Spleen (tissue), 11 donors: ENCODE measurements at regions not wholly inside any gene's neighbourhood (a gene's known extent, or its start where the extent isn't known, plus 50 kb on each side); places are given as distances from the start of the nearest gene placed in this dataset.

Experiments used
- DNase-seq: peaks from one replicate; pipeline ENCODE4 v3.0.0-alpha.2; 2020
- H3K27ac ChIP-seq, 8 donors: fragments of 200-600 bp; sonication (generic) in 7 of 8; 1 replicate in 4 of 8; 2 replicates in 4 of 8; pipeline versions ENCODE4 v1.5.0 to v1.8.0; 2016 to 2021; ENCODE audit warnings: inconsistent platforms in 4 of 8, mild to moderate bottlenecking in 4 of 8, moderate library complexity in 1 of 8
- H3K27me3 ChIP-seq, 7 donors: fragments of 200-600 bp; sonication (generic) in 6 of 7; replicated peaks in 1 of 7; 1 replicate in 4 of 7; 2 replicates in 3 of 7; pipeline versions ENCODE4 v1.5.0 to v1.8.0; 2016 to 2021; ENCODE audit warnings: inconsistent platforms in 3 of 7, mild to moderate bottlenecking in 1 of 7
- H3K36me3 ChIP-seq, 6 donors: fragments of 200-600 bp; sonication (generic) in 5 of 6; 1 replicate in 4 of 6; 2 replicates in 2 of 6; pipeline versions ENCODE4 v1.5.0 to v1.8.0; 2016 to 2021; ENCODE audit warnings: inconsistent platforms in 2 of 6
- H3K4me1 ChIP-seq, 6 donors: fragments of 200-600 bp; sonication (generic) in 5 of 6; 1 replicate in 3 of 6; 2 replicates in 3 of 6; pipeline versions ENCODE4 v1.5.0 to v1.8.0; 2016 to 2021; ENCODE audit warnings: inconsistent platforms in 3 of 6
- H3K4me3 ChIP-seq, 8 donors: fragments of 200-600 bp; sonication (generic) in 7 of 8; 1 replicate in 4 of 8; 2 replicates in 4 of 8; pipeline versions ENCODE4 v1.5.0 to v1.8.0; 2016 to 2021; ENCODE audit warnings: inconsistent platforms in 4 of 8, mild to moderate bottlenecking in 4 of 8, moderate library complexity in 2 of 8
- H3K9me3 ChIP-seq, 8 donors: fragments of 200-600 bp; sonication (generic) in 7 of 8; 1 replicate in 4 of 8; 2 replicates in 4 of 8; pipeline versions ENCODE4 v1.5.0 to v1.8.0; 2016 to 2021; ENCODE audit warnings: inconsistent platforms in 4 of 8
- POLR2A ChIP-seq, 3 donors: fragments of 450-650 bp; IDR thresholded peaks; one replicate each; pipeline ENCODE4 v1.5.1; 2017; ENCODE audit warnings: antibody characterized with exemption in 3 of 3, mild to moderate bottlenecking in 1 of 3
- POLR2AphosphoS5 ChIP-seq, 3 donors: sonication (generic); formaldehyde crosslinking; IDR thresholded peaks; one replicate each; pipeline ENCODE4 v1.5.1; 2017; ENCODE audit warnings: antibody characterized with exemption in 3 of 3
- WGBS, 5 donors: extraction: QIAGEN DNeasy Blood & Tissue Kit in 3 of 5; methylation state at CpG; one replicate each; pipeline versions ENCODE4 v1.1.5 to v1.1.7; 2013 to 2018; 5-methylcytosine and 5-hydroxymethylcytosine counted together
- intact Hi-C: fragments of 100-400 bp; cut with DNase I; formaldehyde crosslinking; loops from one replicate; pipeline ENCODE4 v1.15.0; 2023; ENCODE audit warnings: low total_unique reads
- TF ChIP-seq, protein P1 (sequence below), 11 experiments: fragments of 200-600 bp in 7 of 11; fragments of 450-650 bp in 4 of 11; sonication (generic) in 4 of 11; IDR thresholded peaks in 8 of 11; conservative IDR thresholded peaks in 3 of 11; 1 replicate in 7 of 11; 2 replicates in 4 of 11; pipeline versions ENCODE4 v1.4.0 to v1.8.0; 2016 to 2021; ENCODE audit warnings: antibody characterized with exemption in 11 of 11, inconsistent platforms in 4 of 11, mild to moderate bottlenecking in 1 of 11
- donor health status: healthy with polysubstance abuse.
- donor health status: DM: no; HTN: no; CAD: no; lungs with moderate emphysema.
- donor health status: DM: no; HTN: no; CAD: no.
- donor health status: Bipolar disorder and iron deficiency.
- donor health status: healthy.
- donor health status: DM: no; HTN: no; CAD: no.
- donor health status: DM: yes; HTN: yes; CAD: no.

DNA sequence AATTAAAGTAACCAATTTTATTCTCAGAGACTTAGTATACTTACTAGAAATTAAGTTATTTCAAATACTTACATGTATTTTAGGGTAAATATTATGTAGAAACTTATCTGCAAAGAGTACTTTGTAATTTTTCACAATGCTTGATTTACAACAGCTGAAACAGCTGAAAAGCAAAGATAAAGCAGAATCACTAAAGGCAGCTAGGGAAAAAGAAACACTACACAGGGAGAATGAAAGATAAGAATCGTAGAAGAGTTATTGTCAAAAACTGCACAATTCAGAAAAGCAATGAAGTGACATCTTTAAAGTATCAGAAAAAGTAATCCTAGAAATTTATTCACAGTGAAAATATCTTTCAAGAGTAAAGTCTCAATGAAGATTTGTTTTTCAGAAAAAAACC is 69.7 kb upstream of the ZNF804B start:
- Histone ChIP-seq H3K27me3 (no peaks in the 10 kb centered on the region), H3K4me1 (no peaks in the 10 kb centered on the region), H3K9me3 (peaks cover 0 to 8% (median 0%) of the 10 kb centered on the region in 8 donors), H3K36me3 (no peaks in the 10 kb centered on the region), H3K4me3 (no peak overlapping the region), H3K27ac (no peak overlapping the region)
- no peak for TF ChIP-seq POLR2AphosphoS5 (IDR thresholded peaks at IDR 0.05)
- no peak for TF ChIP-seq POLR2A (IDR thresholded peaks at IDR 0.05)
- TF ChIP-seq, protein P1, sequence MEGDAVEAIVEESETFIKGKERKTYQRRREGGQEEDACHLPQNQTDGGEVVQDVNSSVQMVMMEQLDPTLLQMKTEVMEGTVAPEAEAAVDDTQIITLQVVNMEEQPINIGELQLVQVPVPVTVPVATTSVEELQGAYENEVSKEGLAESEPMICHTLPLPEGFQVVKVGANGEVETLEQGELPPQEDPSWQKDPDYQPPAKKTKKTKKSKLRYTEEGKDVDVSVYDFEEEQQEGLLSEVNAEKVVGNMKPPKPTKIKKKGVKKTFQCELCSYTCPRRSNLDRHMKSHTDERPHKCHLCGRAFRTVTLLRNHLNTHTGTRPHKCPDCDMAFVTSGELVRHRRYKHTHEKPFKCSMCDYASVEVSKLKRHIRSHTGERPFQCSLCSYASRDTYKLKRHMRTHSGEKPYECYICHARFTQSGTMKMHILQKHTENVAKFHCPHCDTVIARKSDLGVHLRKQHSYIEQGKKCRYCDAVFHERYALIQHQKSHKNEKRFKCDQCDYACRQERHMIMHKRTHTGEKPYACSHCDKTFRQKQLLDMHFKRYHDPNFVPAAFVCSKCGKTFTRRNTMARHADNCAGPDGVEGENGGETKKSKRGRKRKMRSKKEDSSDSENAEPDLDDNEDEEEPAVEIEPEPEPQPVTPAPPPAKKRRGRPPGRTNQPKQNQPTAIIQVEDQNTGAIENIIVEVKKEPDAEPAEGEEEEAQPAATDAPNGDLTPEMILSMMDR (IDR thresholded peaks at IDR 0.05 in 8 of 11, conservative IDR thresholded peaks at IDR 0.05 in 3 of 11), result no peak
- intact Hi-C loops, result no loop called here
- 39 to 70% (median 63%) methylated on average over 1 of the region's 1 CpG for WGBS, 5 donors
- DNase-seq, result no peak

- DNase-seq, result no peak
- no peak overlapping the region for H3K27ac ChIP-seq
- no peaks in the 10 kb centered on the region for H3K27me3 ChIP-seq
- TF ChIP-seq POLR2AphosphoS5 (IDR thresholded peaks at IDR 0.05) (no peak), POLR2A (IDR thresholded peaks at IDR 0.05) (no peak)
- TF ChIP-seq, protein P1 (IDR thresholded peaks at IDR 0.05 in 8 of 11, conservative IDR thresholded peaks at IDR 0.05 in 3 of 11), result no peak
- peaks cover 0 to 8% (median 0%) of the 10 kb centered on the region in 8 donors for H3K9me3 ChIP-seq
- no peaks in the 10 kb centered on the region for H3K36me3 ChIP-seq
- 84 to 98% (median 91%) methylated on average over 1 of the region's 1 CpG for WGBS, 5 donors
- H3K4me1 ChIP-seq, result no peaks in the 10 kb centered on the region
- intact Hi-C loops, result no loop called here
- H3K4me3 ChIP-seq, result no peak overlapping the region
These were observed 71.3 kb upstream of the ZNF804B start for GRCh38 chr7:88688222-88688621.

DNA sequence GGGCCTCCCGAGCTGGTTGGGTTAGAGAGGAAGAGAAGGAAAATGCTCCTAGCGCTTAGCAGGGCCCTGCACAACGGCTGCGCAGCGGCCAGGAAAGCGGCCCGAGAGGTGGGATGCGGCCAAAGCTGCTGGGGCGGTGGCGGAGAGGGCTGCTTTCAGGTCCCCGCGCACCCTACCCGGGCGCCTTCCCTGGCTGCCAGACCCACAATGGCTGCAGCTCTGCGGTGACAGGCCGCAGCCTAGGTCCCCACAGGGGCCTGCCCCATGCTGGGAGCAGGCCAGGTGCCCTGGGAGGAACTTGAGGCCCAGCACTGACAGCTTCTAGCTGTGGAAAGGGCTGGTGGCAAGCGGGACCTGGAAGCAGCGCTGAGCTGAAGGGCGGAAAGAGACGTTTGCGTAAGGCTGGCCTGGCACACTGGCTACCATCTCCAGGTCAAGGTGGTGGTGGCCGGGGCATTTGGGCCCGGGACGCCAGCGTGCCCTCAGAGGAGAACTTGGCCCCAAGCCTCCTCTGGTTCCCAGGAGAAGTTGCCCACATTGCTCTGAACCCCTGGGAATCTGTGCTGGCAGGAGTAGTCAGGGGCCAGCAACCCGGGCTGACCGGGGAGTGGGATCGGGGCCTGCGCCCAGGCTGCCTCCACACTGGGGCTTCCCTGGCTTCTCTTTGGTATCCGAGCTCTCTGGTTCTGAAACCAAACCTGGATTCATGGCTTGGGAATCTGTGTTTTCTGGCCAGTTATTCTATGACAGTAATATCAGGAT is 72.9 kb upstream of the ZNF804B start:
- intact Hi-C loops, result no loop called here
- TF ChIP-seq, protein P1 (IDR thresholded peaks at IDR 0.05 in 8 of 11, conservative IDR thresholded peaks at IDR 0.05 in 3 of 11), result no peak
- TF ChIP-seq POLR2A (IDR thresholded peaks at IDR 0.05), result no peak
- TF ChIP-seq POLR2AphosphoS5 (IDR thresholded peaks at IDR 0.05), result no peak
- DNase-seq, result no peak
- no peaks in the 10 kb centered on the region for H3K36me3 ChIP-seq
- H3K27me3 ChIP-seq, result no peaks in the 10 kb centered on the region
- H3K27ac ChIP-seq, result no peak overlapping the region
- WGBS, 5 donors, result 92 to 96% (median 94%) methylated on average over 27 to 30 of the region's 30 CpGs
- no peaks in the 10 kb centered on the region for H3K4me1 ChIP-seq
- H3K9me3 ChIP-seq, result peaks cover 0 to 8% (median 0%) of the 10 kb centered on the region in 8 donors
- H3K4me3 ChIP-seq, result no peak overlapping the region

- H3K36me3 ChIP-seq, result no peaks in the 10 kb centered on the region
- no peaks in the 10 kb centered on the region for H3K27me3 ChIP-seq
- H3K9me3 ChIP-seq, result peaks cover 0 to 6% (median 0%) of the 10 kb centered on the region in 8 donors
- H3K4me3 ChIP-seq, result no peak overlapping the region
- H3K27ac ChIP-seq, result no peak overlapping the region
- intact Hi-C loops, result no loop called here
- no peak for DNase-seq
- 93 to 98% (median 96%) methylated on average over 2 of the region's 2 CpGs for WGBS, 5 donors
- no peak for TF ChIP-seq POLR2A (IDR thresholded peaks at IDR 0.05)
- TF ChIP-seq, protein P1 (IDR thresholded peaks at IDR 0.05 in 8 of 11, conservative IDR thresholded peaks at IDR 0.05 in 3 of 11), result no peak
- TF ChIP-seq POLR2AphosphoS5 (IDR thresholded peaks at IDR 0.05), result no peak
- H3K4me1 ChIP-seq, result no peaks in the 10 kb centered on the region
These were observed 77.8 kb upstream of the ZNF804B start for GRCh38 chr7:88681682-88682081.
